ENCODE measurements at regions not wholly inside any gene's neighbourhood (a gene's known extent, or its start where the extent isn't known, plus 50 kb on each side); places are given as distances from the start of the nearest gene placed in this dataset.

DNA sequence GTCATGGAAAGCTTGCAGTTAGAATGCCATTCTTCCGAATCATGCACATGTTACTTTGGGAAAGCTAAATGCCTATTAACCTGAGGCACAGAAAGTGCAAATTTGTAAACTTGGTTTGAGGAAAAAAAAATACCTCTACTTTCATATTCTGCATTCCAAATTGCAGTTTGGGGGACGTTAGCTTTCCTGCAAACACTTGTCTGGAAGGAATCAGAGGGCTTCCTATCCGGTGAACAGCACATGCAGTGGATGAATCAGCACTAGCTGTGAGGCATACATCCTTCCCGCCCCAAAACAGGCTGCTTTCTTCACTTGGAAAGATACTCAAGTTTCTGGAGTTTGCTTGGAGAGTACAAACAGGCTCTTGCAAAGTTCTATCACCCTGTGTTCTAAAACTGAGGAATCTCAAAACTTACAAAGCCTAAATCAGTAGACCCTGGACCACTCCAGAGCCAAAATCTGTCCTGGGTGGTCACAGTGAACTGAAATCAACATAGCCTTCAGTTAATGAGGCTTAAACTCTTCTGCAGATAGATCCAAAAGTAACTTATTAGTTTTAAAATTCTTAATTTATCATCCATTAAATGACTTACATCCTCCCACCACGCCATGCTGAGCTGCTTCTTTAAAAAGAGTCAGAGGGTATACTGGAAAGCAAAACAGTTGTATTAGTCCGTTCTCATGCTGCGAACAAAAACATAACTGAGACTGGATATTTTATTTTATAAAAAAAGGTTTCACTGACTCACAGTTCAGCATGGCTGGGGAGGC lies 802.3 kb upstream of the ARGLU1 start:
- H3K27me3 ChIP-seq (ENCODE audit: insufficient read depth, low read depth, severe bottlenecking) = peaks cover 6% of the 10 kb centered on the region
- H3K4me3 ChIP-seq (ENCODE audit: low read depth, low read length) = no peak overlapping the region
- H3K27ac ChIP-seq = no peak overlapping the region
- no peak for DNase-seq
- H3K36me3 ChIP-seq = no peaks in the 10 kb centered on the region
- H3K9me3 ChIP-seq (ENCODE audit: severe bottlenecking) = no peaks in the 10 kb centered on the region
- TF ChIP-seq, protein P1, sequence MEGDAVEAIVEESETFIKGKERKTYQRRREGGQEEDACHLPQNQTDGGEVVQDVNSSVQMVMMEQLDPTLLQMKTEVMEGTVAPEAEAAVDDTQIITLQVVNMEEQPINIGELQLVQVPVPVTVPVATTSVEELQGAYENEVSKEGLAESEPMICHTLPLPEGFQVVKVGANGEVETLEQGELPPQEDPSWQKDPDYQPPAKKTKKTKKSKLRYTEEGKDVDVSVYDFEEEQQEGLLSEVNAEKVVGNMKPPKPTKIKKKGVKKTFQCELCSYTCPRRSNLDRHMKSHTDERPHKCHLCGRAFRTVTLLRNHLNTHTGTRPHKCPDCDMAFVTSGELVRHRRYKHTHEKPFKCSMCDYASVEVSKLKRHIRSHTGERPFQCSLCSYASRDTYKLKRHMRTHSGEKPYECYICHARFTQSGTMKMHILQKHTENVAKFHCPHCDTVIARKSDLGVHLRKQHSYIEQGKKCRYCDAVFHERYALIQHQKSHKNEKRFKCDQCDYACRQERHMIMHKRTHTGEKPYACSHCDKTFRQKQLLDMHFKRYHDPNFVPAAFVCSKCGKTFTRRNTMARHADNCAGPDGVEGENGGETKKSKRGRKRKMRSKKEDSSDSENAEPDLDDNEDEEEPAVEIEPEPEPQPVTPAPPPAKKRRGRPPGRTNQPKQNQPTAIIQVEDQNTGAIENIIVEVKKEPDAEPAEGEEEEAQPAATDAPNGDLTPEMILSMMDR (IDR thresholded peaks at IDR 0.05; ENCODE audit: low read depth, low read length) = no peak

DNA sequence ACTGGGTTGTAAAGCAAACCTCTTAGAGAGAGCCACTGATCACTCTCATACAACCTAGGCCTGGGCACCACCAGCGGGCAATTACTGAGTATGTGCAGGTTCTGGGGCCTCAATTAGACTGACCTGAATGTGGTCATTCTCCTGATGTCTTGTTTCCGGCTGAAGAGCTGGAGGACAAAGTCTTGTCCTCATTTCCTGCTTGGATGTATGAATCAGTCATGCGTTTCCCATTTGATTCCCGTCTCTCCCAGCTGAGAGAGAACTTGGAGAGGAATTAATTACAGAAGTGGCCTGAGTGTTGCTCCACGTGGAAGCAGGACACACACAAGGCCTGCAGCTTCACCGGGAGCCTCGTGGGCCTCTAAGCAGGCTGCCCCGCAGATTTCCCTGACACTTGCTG lies 799.3 kb upstream of the ARGLU1 start:
- Histone ChIP-seq H3K27me3 (ENCODE audit: insufficient read depth, low read depth, severe bottlenecking) (peaks cover 13% of the 10 kb centered on the region), H3K9me3 (ENCODE audit: severe bottlenecking) (no peaks in the 10 kb centered on the region), H3K27ac (no peak overlapping the region), H3K36me3 (no peaks in the 10 kb centered on the region), H3K4me3 (ENCODE audit: low read depth, low read length) (no peak overlapping the region)
- no peak for DNase-seq
- TF ChIP-seq, protein P1 (IDR thresholded peaks at IDR 0.05; ENCODE audit: low read depth, low read length) = no peak

DNA sequence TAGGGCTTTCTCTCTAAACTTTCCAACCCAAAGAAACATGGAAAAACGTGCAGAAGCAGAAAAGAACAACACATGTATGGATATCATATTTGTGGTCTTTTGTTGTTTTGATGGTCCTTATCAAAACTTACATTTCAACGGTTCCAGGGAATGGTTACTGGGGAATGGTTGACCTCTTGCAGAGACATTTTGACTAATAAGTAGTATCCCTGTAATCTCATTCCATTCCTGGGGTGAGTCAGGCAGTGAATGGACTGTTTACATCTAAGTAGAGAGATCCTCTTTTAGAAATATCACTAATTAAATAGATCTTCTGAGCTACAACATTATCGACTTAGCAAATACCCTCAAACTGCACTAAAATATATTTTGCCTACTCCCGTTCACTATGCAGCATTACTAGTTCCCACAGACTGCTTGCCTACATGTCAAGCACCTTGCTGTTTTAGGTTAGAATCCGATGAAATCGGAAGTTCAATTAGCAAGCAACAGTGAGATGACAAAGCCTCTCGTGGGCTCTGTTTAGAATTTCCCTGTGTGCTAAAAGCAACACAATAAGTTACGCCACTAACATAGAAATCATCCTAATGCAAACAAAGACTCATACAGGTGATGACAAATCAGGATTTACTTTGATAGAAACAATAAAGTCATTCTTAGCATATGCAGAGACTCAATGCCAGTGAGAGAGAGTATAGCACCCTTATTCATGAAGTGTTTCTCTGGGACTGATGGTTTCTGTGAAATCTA lies 797.7 kb upstream of the ARGLU1 start:
- Histone ChIP-seq H3K36me3 (no peaks in the 10 kb centered on the region), H3K9me3 (ENCODE audit: severe bottlenecking) (no peaks in the 10 kb centered on the region), H3K27ac (no peak overlapping the region), H3K27me3 (ENCODE audit: insufficient read depth, low read depth, severe bottlenecking) (peaks cover 13% of the 10 kb centered on the region), H3K4me3 (ENCODE audit: low read depth, low read length) (no peak overlapping the region)
- DNase-seq = no peak
- TF ChIP-seq, protein P1 (IDR thresholded peaks at IDR 0.05; ENCODE audit: low read depth, low read length) = no peak

DNA sequence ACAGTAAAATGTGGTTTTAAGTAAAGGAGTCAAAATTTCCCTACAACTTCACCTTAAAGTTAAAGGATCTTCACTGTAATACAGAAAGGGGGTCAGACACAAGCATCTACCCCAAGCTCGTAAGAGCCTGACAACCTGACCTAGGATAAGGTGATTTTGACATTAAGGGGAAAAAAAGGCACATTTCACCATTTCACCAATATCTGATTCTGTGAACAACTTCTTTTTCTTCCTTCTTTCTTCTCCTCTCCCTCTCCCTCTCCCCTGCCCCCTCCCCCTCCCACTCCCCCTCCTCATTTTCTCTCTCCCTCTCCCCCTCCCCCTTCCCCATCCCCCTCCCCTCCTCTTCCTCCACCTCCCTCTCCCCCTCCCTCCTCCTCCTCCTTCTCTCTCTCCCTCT lies 796.7 kb upstream of the ARGLU1 start:
- TF ChIP-seq, protein P1 (IDR thresholded peaks at IDR 0.05; ENCODE audit: low read depth, low read length) = no peak

DNA sequence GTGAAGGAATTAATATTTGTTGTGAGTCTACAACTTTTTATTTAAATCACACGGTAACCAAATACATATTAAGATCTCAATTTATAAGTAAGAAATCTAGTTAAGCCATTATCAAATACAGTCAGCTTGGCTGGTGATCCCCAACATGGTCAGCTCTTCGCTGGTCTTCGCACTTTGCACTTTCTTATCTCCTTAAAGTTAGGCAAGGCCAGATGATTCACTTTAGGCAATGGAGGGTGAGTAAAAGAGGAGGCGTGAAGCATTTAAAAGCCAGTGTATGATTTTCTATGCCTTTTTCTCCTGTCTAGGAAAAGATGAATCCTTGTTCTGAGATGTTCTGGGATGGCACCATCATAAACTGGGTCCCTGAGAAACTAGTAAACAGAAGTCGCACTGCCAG lies 793.7 kb upstream of the ARGLU1 start:
- no peak overlapping the region for H3K27ac ChIP-seq
- DNase-seq = no peak
- H3K4me3 ChIP-seq (ENCODE audit: low read depth, low read length) = no peak overlapping the region
- peaks cover 13% of the 10 kb centered on the region for H3K27me3 ChIP-seq (ENCODE audit: insufficient read depth, low read depth, severe bottlenecking)
- no peaks in the 10 kb centered on the region for H3K9me3 ChIP-seq (ENCODE audit: severe bottlenecking)
- H3K36me3 ChIP-seq = no peaks in the 10 kb centered on the region
- TF ChIP-seq, protein P1 (IDR thresholded peaks at IDR 0.05; ENCODE audit: low read depth, low read length) = no peak

More for the DNA sequence above, 796.7 kb upstream of the ARGLU1 start:
- Histone ChIP-seq H3K9me3 (ENCODE audit: severe bottlenecking) (no peaks in the 10 kb centered on the region), H3K27me3 (ENCODE audit: insufficient read depth, low read depth, severe bottlenecking) (peaks cover 13% of the 10 kb centered on the region), H3K27ac (no peak overlapping the region), H3K36me3 (no peaks in the 10 kb centered on the region), H3K4me3 (ENCODE audit: low read depth, low read length) (no peak overlapping the region)
- no peak for DNase-seq

Data from WERI-Rb-1 (cell line).